Neural progenitor cell (in vitro differentiated cells): ENCODE measurements at regions not wholly inside any gene's neighbourhood (a gene's known extent, or its start where the extent isn't known, plus 50 kb on each side); places are given as distances from the start of the nearest gene placed in this dataset.

Experiments
- DNase-seq: peaks from one replicate; pipeline ENCODE4 v3.0.0-alpha.2; 2016; ENCODE audit warnings: low spot score
- H2AFZ ChIP-seq: fragments of 200-600 bp; sonication (generic); replicated peaks from 2 replicates; pipeline ENCODE4 v1.6.1; 2016; ENCODE audit warnings: antibody characterized with exemption
- H3F3A ChIP-seq: fragments of 200-600 bp; sonication (generic); 2 replicates; pipeline ENCODE4 v1.6.1; 2016; ENCODE audit warnings: antibody characterized with exemption, low read depth
- H3K27ac ChIP-seq: fragments of 200-600 bp; sonication (generic); 2 replicates; pipeline ENCODE4 v1.5.1; 2016; ENCODE audit warnings: mild to moderate bottlenecking
- H3K27me3 ChIP-seq: fragments of 200-600 bp; sonication (generic); 2 replicates; pipeline ENCODE4 v1.6.1; 2016; ENCODE audit warnings: mild to moderate bottlenecking, moderate library complexity
- H3K36me3 ChIP-seq: fragments of 200-600 bp; sonication (generic); 2 replicates; pipeline ENCODE4 v1.5.1; 2016
- H3K4me1 ChIP-seq: fragments of 200-600 bp; sonication (generic); 2 replicates; pipeline ENCODE4 v1.6.1; 2016; ENCODE audit warnings: mixed run types
- H3K4me2 ChIP-seq: fragments of 200-600 bp; sonication (generic); 2 replicates; pipeline ENCODE4 v1.6.1; 2016
- H3K4me3 ChIP-seq: fragments of 200-600 bp; sonication (generic); 2 replicates; pipeline ENCODE4 v1.5.1; 2016
- H3K79me2 ChIP-seq: fragments of 200-600 bp; sonication (generic); 2 replicates; pipeline ENCODE4 v1.6.1; 2016; ENCODE audit warnings: low read depth
- H3K9ac ChIP-seq: fragments of 200-600 bp; sonication (generic); 2 replicates; pipeline ENCODE4 v1.6.1; 2016
- H3K9me3 ChIP-seq: fragments of 200-600 bp; sonication (generic); 2 replicates; pipeline ENCODE4 v1.5.1; 2016; ENCODE audit warnings: low read depth
- H4K20me1 ChIP-seq: fragments of 200-600 bp; sonication (generic); 2 replicates; pipeline ENCODE4 v1.6.1; 2016; ENCODE audit warnings: low read depth
- H3K27ac Mint-ChIP-seq: 3 replicates; pipeline ENCODE4 v1.8.0; 2021; ENCODE audit warnings: mixed read lengths
- H3K27me3 Mint-ChIP-seq: 2 replicates; pipeline ENCODE4 v1.8.0; 2022; ENCODE audit warnings: low read depth, mild to moderate bottlenecking, inconsistent platforms, moderate library complexity, mixed read lengths; ENCODE audit not compliant: insufficient read depth
- H3K36me3 Mint-ChIP-seq: 3 replicates; pipeline ENCODE4 v1.8.0; 2021; ENCODE audit warnings: mixed read lengths
- H3K4me1 Mint-ChIP-seq: 3 replicates; pipeline ENCODE4 v1.8.0; 2021; ENCODE audit warnings: mixed read lengths
- H3K4me3 Mint-ChIP-seq: 3 replicates; pipeline ENCODE4 v1.8.0; 2021; ENCODE audit warnings: mild to moderate bottlenecking, moderate library complexity, mixed read lengths
- H3K9me3 Mint-ChIP-seq: 3 replicates; pipeline ENCODE4 v1.8.0; 2020; ENCODE audit warnings: mixed read lengths
- EZH2 ChIP-seq: fragments of 200-600 bp; sonication (generic); IDR thresholded peaks from 2 replicates; pipeline ENCODE4 v1.6.1; 2017; ENCODE audit warnings: antibody characterized with exemption, mild to moderate bottlenecking, moderate library complexity
- EZH2phosphoT487 ChIP-seq: fragments of 200-600 bp; sonication (generic); IDR thresholded peaks from 2 replicates; pipeline ENCODE4 v1.6.1; 2017; ENCODE audit warnings: antibody characterized with exemption
- TF ChIP-seq, protein P1 (sequence below): fragments of 200-600 bp; sonication (generic); IDR thresholded peaks from 2 replicates; pipeline ENCODE4 v1.5.1; 2017; ENCODE audit warnings: antibody characterized with exemption, mild to moderate bottlenecking

DNA sequence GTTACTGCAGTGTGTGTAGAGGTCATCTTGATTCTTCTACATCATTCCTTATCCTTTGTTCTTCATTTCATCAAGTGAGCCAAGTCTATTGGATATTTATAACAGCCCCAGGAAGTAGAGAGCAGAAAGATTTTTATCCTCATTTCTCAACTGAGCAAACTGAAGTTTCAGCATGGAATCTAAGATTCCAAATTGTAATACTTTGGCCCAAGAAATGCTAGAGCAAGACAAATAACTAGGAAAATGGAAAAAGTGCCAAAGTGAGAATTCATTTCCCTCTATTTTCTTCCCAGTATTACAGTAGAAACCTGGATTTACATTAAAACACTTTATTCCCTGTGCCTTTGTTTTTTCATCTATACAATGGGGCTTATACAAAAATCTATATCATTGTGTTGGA lies 346.8 kb downstream of the ARPP21 start:
- Histone ChIP-seq H3K79me2 (no peaks in the 10 kb centered on the region), H3K27ac (no peak overlapping the region), H2AFZ (no peak overlapping the region), H3F3A (no peaks in the 10 kb centered on the region), H3K4me2 (no peak overlapping the region), H3K4me3 (no peak overlapping the region), H3K9me3 (no peaks in the 10 kb centered on the region), H3K27me3 (no peaks in the 10 kb centered on the region), H3K36me3 (no peaks in the 10 kb centered on the region), H4K20me1 (no peaks in the 10 kb centered on the region), H3K4me1 (no peaks in the 10 kb centered on the region), H3K9ac (no peak overlapping the region)
- H3K9me3 Mint-ChIP-seq = no peaks in the 10 kb centered on the region
- TF ChIP-seq, protein P1, sequence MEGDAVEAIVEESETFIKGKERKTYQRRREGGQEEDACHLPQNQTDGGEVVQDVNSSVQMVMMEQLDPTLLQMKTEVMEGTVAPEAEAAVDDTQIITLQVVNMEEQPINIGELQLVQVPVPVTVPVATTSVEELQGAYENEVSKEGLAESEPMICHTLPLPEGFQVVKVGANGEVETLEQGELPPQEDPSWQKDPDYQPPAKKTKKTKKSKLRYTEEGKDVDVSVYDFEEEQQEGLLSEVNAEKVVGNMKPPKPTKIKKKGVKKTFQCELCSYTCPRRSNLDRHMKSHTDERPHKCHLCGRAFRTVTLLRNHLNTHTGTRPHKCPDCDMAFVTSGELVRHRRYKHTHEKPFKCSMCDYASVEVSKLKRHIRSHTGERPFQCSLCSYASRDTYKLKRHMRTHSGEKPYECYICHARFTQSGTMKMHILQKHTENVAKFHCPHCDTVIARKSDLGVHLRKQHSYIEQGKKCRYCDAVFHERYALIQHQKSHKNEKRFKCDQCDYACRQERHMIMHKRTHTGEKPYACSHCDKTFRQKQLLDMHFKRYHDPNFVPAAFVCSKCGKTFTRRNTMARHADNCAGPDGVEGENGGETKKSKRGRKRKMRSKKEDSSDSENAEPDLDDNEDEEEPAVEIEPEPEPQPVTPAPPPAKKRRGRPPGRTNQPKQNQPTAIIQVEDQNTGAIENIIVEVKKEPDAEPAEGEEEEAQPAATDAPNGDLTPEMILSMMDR = no peak
- TF ChIP-seq EZH2phosphoT487 (no peak), EZH2 (no peak)
- DNase-seq = no peak
- no peaks in the 10 kb centered on the region for H3K36me3 Mint-ChIP-seq
- no peaks in the 10 kb centered on the region for H3K27me3 Mint-ChIP-seq
- H3K27ac Mint-ChIP-seq = no peak overlapping the region
- no peak overlapping the region for H3K4me3 Mint-ChIP-seq
- no peaks in the 10 kb centered on the region for H3K4me1 Mint-ChIP-seq

DNA sequence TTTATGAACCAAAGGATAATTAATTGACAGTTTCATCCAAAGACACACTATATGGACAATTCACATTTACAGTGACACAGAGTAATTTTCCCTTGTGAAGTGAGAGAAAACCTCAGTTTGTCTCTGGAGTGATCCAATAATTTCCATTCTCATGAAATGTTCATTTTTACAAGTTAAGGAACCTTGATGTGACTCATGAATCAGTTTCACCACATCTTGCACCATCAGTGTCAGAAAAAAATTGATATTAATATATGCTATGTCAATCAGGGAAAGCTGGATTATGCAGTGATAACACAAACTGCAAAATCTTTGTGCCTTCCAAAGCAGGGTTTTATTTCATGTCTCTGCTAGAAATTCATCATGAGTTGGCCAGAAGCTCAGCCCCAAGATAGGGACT lies 348.1 kb downstream of the ARPP21 start:
- no peak overlapping the region for H3K4me3 ChIP-seq
- H3K79me2 ChIP-seq = no peaks in the 10 kb centered on the region
- H3K36me3 Mint-ChIP-seq = no peaks in the 10 kb centered on the region
- no peaks in the 10 kb centered on the region for H3K4me1 Mint-ChIP-seq
- H3K9me3 Mint-ChIP-seq = no peaks in the 10 kb centered on the region
- no peak overlapping the region for H3K9ac ChIP-seq
- H3K9me3 ChIP-seq = no peaks in the 10 kb centered on the region
- no peak overlapping the region for H3K4me2 ChIP-seq
- H3K27me3 Mint-ChIP-seq = no peaks in the 10 kb centered on the region
- no peaks in the 10 kb centered on the region for H3F3A ChIP-seq
- H3K36me3 ChIP-seq = no peaks in the 10 kb centered on the region
- no peaks in the 10 kb centered on the region for H3K4me1 ChIP-seq
- no peak overlapping the region for H3K27ac Mint-ChIP-seq
- H3K27ac ChIP-seq = no peak overlapping the region
- DNase-seq = no peak
- H3K27me3 ChIP-seq = no peaks in the 10 kb centered on the region
- TF ChIP-seq EZH2 = no peak
- TF ChIP-seq, protein P1 = no peak
- no peak for TF ChIP-seq EZH2phosphoT487
- H4K20me1 ChIP-seq = no peaks in the 10 kb centered on the region
- H2AFZ ChIP-seq = no peak overlapping the region
- H3K4me3 Mint-ChIP-seq = no peak overlapping the region

DNA sequence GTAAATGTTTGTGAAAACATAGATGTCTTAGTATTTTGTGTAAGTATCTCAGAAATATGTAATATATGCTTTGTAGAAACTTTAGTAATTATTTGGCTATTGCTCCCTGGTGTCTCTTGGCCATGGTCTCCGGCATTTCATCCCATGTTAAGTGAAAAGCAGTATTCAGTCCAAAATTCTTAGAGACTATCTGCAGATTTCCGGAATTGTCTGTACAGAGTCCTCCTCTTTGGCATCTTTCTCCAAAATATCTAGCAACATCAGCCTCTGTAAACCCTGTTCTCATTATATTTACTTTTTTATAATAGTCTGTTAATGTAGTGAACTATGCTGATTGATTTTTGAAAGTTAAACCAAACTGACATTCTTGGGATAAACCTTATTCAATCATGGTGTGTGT lies 352.7 kb downstream of the ARPP21 start:
- no peaks in the 10 kb centered on the region for H3K36me3 Mint-ChIP-seq
- H3K27ac Mint-ChIP-seq = no peak overlapping the region
- no peaks in the 10 kb centered on the region for H3K27me3 Mint-ChIP-seq

More for the DNA sequence above, 352.7 kb downstream of the ARPP21 start:
- Histone ChIP-seq H3K27ac (no peak overlapping the region), H4K20me1 (no peaks in the 10 kb centered on the region), H3K4me1 (no peaks in the 10 kb centered on the region), H3K4me2 (no peak overlapping the region), H3K9me3 (no peaks in the 10 kb centered on the region), H3K9ac (no peak overlapping the region), H3K36me3 (no peaks in the 10 kb centered on the region), H3F3A (no peaks in the 10 kb centered on the region), H2AFZ (no peak overlapping the region), H3K79me2 (no peaks in the 10 kb centered on the region), H3K27me3 (no peaks in the 10 kb centered on the region), H3K4me3 (no peak overlapping the region)
- no peak overlapping the region for H3K4me3 Mint-ChIP-seq
- DNase-seq = no peak
- peaks cover 2% of the 10 kb centered on the region for H3K9me3 Mint-ChIP-seq
- H3K4me1 Mint-ChIP-seq = no peaks in the 10 kb centered on the region
- TF ChIP-seq EZH2 (no peak), EZH2phosphoT487 (no peak)
- TF ChIP-seq, protein P1 = no peak
